ENCODE measurements at regions not wholly inside any gene's neighbourhood (a gene's known extent, or its start where the extent isn't known, plus 50 kb on each side); places are given as distances from the start of the nearest gene placed in this dataset.
"Not testable (repeated sequence)": the region's sequence is repeated elsewhere in the genome, so short reads cannot be mapped to it uniquely, and the experiment has no call there.

- not testable (repeated sequence) for TF ChIP-seq CTCF (IDR thresholded peaks at IDR 0.05); TCF7L2 (IDR thresholded peaks at IDR 0.05; ENCODE audit: low read depth, low read length); SIN3A (IDR thresholded peaks at IDR 0.05; ENCODE audit: borderline replicate concordance, insufficient read depth, low read depth, low read length)
These were observed 61.2 kb downstream of the PPIAL4C start for GRCh38 chr1:149644818-149645217.

Data from Panc1 (cell line).